IMR-90 (cell line): ENCODE measurements at regions not wholly inside any gene's neighbourhood (a gene's known extent, or its start where the extent isn't known, plus 50 kb on each side); places are given as distances from the start of the nearest gene placed in this dataset.

Source experiments
- CHD1 ChIP-seq: IDR thresholded peaks from 2 replicates; pipeline ENCODE4 v1.6.1; 2012; ENCODE audit warnings: low read depth, low read length, improper control_type of control experiment
- CTCF ChIP-seq: conservative IDR thresholded peaks from 2 replicates; pipeline ENCODE4 v1.5.1; 2012; ENCODE audit warnings: mild to moderate bottlenecking, low read depth, low read length, improper control_type of control experiment
- POLR2A ChIP-seq: IDR thresholded peaks from 2 replicates; pipeline ENCODE4 v1.6.1; 2012; ENCODE audit warnings: mild to moderate bottlenecking, low read depth, low read length
- RFX5 ChIP-seq: IDR thresholded peaks from 2 replicates; pipeline ENCODE4 v1.8.0; 2012; ENCODE audit warnings: low read depth, mild to moderate bottlenecking, low read length, moderate library complexity

DNA sequence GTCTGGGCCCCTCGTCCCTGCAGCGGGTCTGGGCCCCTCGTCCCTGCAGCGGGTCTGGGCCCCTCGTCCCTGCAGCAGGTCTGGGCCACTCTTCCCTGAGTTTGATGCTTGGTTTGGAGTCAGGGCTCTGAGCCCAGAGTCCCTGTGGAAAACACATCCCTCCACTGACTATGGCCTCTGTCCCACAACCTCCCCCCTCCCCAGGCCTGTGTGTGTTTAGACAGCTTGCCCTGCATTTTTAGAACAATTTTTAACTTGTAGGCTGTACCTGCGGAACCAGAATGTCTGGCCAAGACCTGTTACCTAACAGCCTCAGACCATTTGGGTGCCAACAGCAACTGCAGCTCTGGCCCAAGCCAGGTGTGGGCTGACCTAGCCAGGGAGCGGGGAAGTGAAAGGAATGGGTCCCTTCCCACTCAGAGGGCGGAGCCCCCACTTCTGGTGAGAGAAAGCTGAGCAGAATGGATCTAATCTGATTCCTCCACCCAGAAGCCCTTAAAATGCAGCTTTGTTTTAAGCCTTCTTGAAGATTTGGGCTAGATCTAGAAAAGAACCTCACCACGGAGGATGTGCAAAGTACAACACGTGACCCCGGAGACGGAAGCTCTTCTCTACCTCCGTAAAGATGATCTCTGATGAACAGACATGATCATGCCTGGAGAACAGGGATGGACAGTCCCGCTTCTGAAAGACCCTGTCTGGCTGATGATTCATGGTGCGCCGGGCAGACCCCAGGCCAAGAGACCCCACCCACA is 60.5 kb upstream of the TFRC start:
- TF ChIP-seq RFX5 (no peak), POLR2A (no peak), CTCF (no peak), CHD1 (no peak)
